GM21367 (cell line): ENCODE measurements at regions not wholly inside any gene's neighbourhood (a gene's known extent, or its start where the extent isn't known, plus 50 kb on each side); places are given as distances from the start of the nearest gene placed in this dataset.
"Not testable (repeated sequence)": the region's sequence is repeated elsewhere in the genome, so short reads cannot be mapped to it uniquely, and the experiment has no call there.

Experiments
- ATAC-seq: cut with Tn5 transposase; IDR thresholded peaks from one replicate; pipeline ENCODE4 v1.9.1; 2021; ENCODE audit not compliant: unreplicated experiment

- no peak for ATAC-seq
Measured at GRCh38 chr11:41675205-41675604, 215.8 kb upstream of the LRRC4C start.

GRCh38 chr11:41713030-41713429, 253.6 kb upstream of the LRRC4C start:
- ATAC-seq, result no peak

- no peak for ATAC-seq
Measured at GRCh38 chr11:41714101-41714500, 254.6 kb upstream of the LRRC4C start.

- ATAC-seq, result no peak
Measured at GRCh38 chr11:41716862-41717261, 257.4 kb upstream of the LRRC4C start.

GRCh38 chr11:41720761-41721160, 261.3 kb upstream of the LRRC4C start:
- no peak for ATAC-seq

- not testable (repeated sequence) for ATAC-seq
Measured at GRCh38 chr11:41728161-41728560, 268.7 kb upstream of the LRRC4C start.

GRCh38 chr11:41775296-41775695, 315.8 kb upstream of the LRRC4C start:
- ATAC-seq, result no peak

- ATAC-seq, result no peak
Measured at GRCh38 chr11:41779401-41779960, 320.0 kb upstream of the LRRC4C start.

- ATAC-seq, result no peak
Measured at GRCh38 chr11:41781441-41781840, 322.0 kb upstream of the LRRC4C start.

- ATAC-seq, result no peak
Measured at GRCh38 chr11:41784513-41785335, 325.3 kb upstream of the LRRC4C start.

- ATAC-seq, result no peak
Measured at GRCh38 chr11:41786087-41786486, 326.6 kb upstream of the LRRC4C start.

GRCh38 chr11:41788177-41788576, 328.7 kb upstream of the LRRC4C start:
- no peak for ATAC-seq

- no peak for ATAC-seq
Measured at GRCh38 chr11:41789376-41789775, 329.9 kb upstream of the LRRC4C start.

GRCh38 chr11:41795004-41795403, 335.6 kb upstream of the LRRC4C start:
- ATAC-seq, result no peak

GRCh38 chr11:41799754-41800153, 340.3 kb upstream of the LRRC4C start:
- no peak for ATAC-seq

GRCh38 chr11:41803895-41804294, 344.4 kb upstream of the LRRC4C start:
- ATAC-seq, result no peak

GRCh38 chr11:41816396-41816795, 356.9 kb upstream of the LRRC4C start:
- ATAC-seq, result no peak

- ATAC-seq, result not testable (repeated sequence)
Measured at GRCh38 chr11:41824287-41824686, 364.8 kb upstream of the LRRC4C start.

GRCh38 chr11:41826085-41826484, 366.6 kb upstream of the LRRC4C start:
- ATAC-seq, result no peak

GRCh38 chr11:41836431-41836830, 377.0 kb upstream of the LRRC4C start:
- no peak for ATAC-seq

GRCh38 chr11:41842673-41843072, 383.2 kb upstream of the LRRC4C start:
- no peak for ATAC-seq

- no peak for ATAC-seq
Measured at GRCh38 chr11:41845066-41845465, 385.6 kb upstream of the LRRC4C start.

GRCh38 chr11:41848349-41848748, 388.9 kb upstream of the LRRC4C start:
- no peak for ATAC-seq
